Effector CD4-positive, alpha-beta T cell (primary cell): ENCODE measurements at regions not wholly inside any gene's neighbourhood (a gene's known extent, or its start where the extent isn't known, plus 50 kb on each side); places are given as distances from the start of the nearest gene placed in this dataset.
"Not testable (repeated sequence)": the region's sequence is repeated elsewhere in the genome, so short reads cannot be mapped to it uniquely, and the experiment has no call there.

Experiments
- DNase-seq: peaks from one replicate; pipeline ENCODE4 v3.0.0-alpha.2; 2020

GRCh38 chr16:77488652-77489051 is 53.8 kb upstream of the ADAMTS18 start:
- DNase-seq: no peak

GRCh38 chr16:77491091-77491490 is 56.3 kb upstream of the ADAMTS18 start:
- DNase-seq: no peak

GRCh38 chr16:77496934-77497333 is 62.1 kb upstream of the ADAMTS18 start:
- no peak for DNase-seq

GRCh38 chr16:77499373-77500285 is 64.8 kb upstream of the ADAMTS18 start:
- DNase-seq: no peak

- no peak for DNase-seq
These were observed 65.4 kb upstream of the ADAMTS18 start for GRCh38 chr16:77500286-77500598.

- no peak for DNase-seq
These were observed 66.3 kb upstream of the ADAMTS18 start for GRCh38 chr16:77500934-77501664.

GRCh38 chr16:77502448-77502847 is 67.6 kb upstream of the ADAMTS18 start:
- DNase-seq: no peak

GRCh38 chr16:77506492-77506891 is 71.7 kb upstream of the ADAMTS18 start:
- DNase-seq: not testable (repeated sequence)

GRCh38 chr16:77509051-77509450 is 74.2 kb upstream of the ADAMTS18 start:
- DNase-seq: no peak

GRCh38 chr16:77509796-77510195 is 75.0 kb upstream of the ADAMTS18 start:
- DNase-seq: no peak

GRCh38 chr16:77511053-77511452 is 76.2 kb upstream of the ADAMTS18 start:
- DNase-seq: no peak

- DNase-seq: no peak
These were observed 79.8 kb upstream of the ADAMTS18 start for GRCh38 chr16:77514500-77515220.

- not testable (repeated sequence) for DNase-seq
These were observed 90.4 kb upstream of the ADAMTS18 start for GRCh38 chr16:77525226-77525625.

- DNase-seq: no peak
These were observed 96.9 kb upstream of the ADAMTS18 start for GRCh38 chr16:77531752-77532151.

- DNase-seq: no peak
These were observed 102.0 kb upstream of the ADAMTS18 start for GRCh38 chr16:77536809-77537208.

- no peak for DNase-seq
These were observed 104.7 kb upstream of the ADAMTS18 start for GRCh38 chr16:77539421-77540034.

- no peak for DNase-seq
These were observed 105.8 kb upstream of the ADAMTS18 start for GRCh38 chr16:77540646-77541045.

GRCh38 chr16:77541165-77541564 is 106.3 kb upstream of the ADAMTS18 start:
- DNase-seq: no peak

- DNase-seq: no peak
These were observed 113.3 kb upstream of the ADAMTS18 start for GRCh38 chr16:77548151-77548550.

- no peak for DNase-seq
These were observed 113.9 kb upstream of the ADAMTS18 start for GRCh38 chr16:77548766-77549165.

- no peak for DNase-seq
These were observed 115.0 kb upstream of the ADAMTS18 start for GRCh38 chr16:77549876-77550275.

GRCh38 chr16:77551357-77551756 is 116.5 kb upstream of the ADAMTS18 start:
- DNase-seq: no peak

- DNase-seq: no peak
These were observed 118.3 kb upstream of the ADAMTS18 start for GRCh38 chr16:77553130-77553529.
